ENCODE measurements at regions not wholly inside any gene's neighbourhood (a gene's known extent, or its start where the extent isn't known, plus 50 kb on each side); places are given as distances from the start of the nearest gene placed in this dataset.

DNA sequence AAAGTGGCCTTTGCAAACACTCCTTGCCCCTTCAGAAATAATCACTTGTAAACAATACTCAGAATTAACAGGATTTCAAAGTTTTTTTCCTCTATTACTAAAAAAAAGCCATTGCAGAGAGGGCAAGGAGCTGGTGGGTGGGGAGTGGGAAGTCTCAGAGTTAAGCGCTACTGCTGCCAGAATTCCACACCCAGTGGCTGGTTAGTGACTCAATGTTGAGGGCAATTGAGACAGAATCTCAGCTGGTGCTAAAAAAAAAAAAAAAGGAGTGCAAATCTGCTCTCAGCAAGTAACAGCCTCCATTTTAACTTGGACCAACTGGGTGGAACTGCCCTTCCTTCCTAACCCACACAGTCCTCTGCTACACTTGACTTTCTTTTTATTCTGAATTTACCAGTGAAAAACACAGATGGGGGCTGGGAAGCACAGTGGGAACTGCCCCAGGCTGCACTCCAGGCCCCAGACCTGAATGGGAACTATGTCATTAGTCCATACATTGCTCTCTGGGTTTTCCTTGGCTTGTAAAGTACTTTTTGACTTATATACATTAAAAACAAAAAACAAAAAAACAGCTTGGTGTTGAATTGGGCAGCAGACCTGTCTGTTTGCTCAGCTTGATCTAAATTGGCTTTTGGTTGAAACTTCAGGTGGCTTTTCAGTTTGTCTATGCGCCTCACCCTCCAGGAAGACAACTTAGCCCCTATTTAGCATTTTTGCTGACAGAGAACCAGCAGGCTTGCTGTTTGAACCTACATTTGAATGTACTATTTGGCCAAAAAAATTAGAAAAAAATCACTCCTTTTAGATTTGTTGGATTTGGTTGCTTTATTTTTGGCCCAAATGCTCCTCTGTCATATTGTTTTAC is 357.8 kb upstream of the TBL1XR1 start:
- Histone ChIP-seq H3K4me2 (ENCODE audit: low read length) (no peak overlapping the region), H3K4me3 (ENCODE audit: low read length) (no peak overlapping the region), H3K9ac (ENCODE audit: low read length) (no peak overlapping the region), H2AFZ (ENCODE audit: low read depth, low read length) (no peak overlapping the region), H3K9me2 (ENCODE audit: insufficient read depth, low read length) (no peaks in the 10 kb centered on the region), H3K27ac (ENCODE audit: low read length) (no peak overlapping the region), H3K9me3 (ENCODE audit: low read length) (no peaks in the 10 kb centered on the region), H4K20me1 (ENCODE audit: insufficient read depth) (no peaks in the 10 kb centered on the region), H3K27me3 (ENCODE audit: insufficient read depth, low read depth, low read length) (no peaks in the 10 kb centered on the region), H3K36me3 (ENCODE audit: insufficient read depth, low read length) (no peaks in the 10 kb centered on the region), H3F3A (ENCODE audit: insufficient read depth, low read length, poor library complexity, severe bottlenecking) (no peaks in the 10 kb centered on the region), H3K79me2 (replicated peaks; ENCODE audit: insufficient read depth, low read length) (no peaks in the 10 kb centered on the region)
- no peak for TF ChIP-seq SMC3 (conservative IDR thresholded peaks at IDR 0.05; ENCODE audit: poor library complexity)
- no peak for TF ChIP-seq REST (IDR thresholded peaks at IDR 0.05; ENCODE audit: borderline replicate concordance)
- no peak for TF ChIP-seq TAF1 (IDR thresholded peaks at IDR 0.05; ENCODE audit: low read depth)
- TF ChIP-seq EZH2 (IDR thresholded peaks at IDR 0.05; ENCODE audit: borderline replicate concordance, insufficient read depth, low read length, poor library complexity, severe bottlenecking) = no peak
- no peak for TF ChIP-seq MXI1 (conservative IDR thresholded peaks at IDR 0.05; ENCODE audit: poor library complexity, severe bottlenecking)
- TF ChIP-seq CTCF (IDR thresholded peaks at IDR 0.05; ENCODE audit: poor library complexity, severe bottlenecking) = no peak
- no peak for TF ChIP-seq EP300 (conservative IDR thresholded peaks at IDR 0.05; ENCODE audit: poor library complexity, severe bottlenecking)
- TF ChIP-seq POLR2AphosphoS5 (IDR thresholded peaks at IDR 0.05) = no peak
- no peak for TF ChIP-seq RAD21 (conservative IDR thresholded peaks at IDR 0.05)

- no peaks in the 10 kb centered on the region for H3K36me3 ChIP-seq (ENCODE audit: insufficient read depth, low read length)
- no peaks in the 10 kb centered on the region for H3K9me2 ChIP-seq (ENCODE audit: insufficient read depth, low read length)
- no peak overlapping the region for H3K4me2 ChIP-seq (ENCODE audit: low read length)
- no peaks in the 10 kb centered on the region for H3K79me2 ChIP-seq (replicated peaks; ENCODE audit: insufficient read depth, low read length)
- H3K9me3 ChIP-seq (ENCODE audit: low read length) = no peaks in the 10 kb centered on the region
- H3K4me3 ChIP-seq (ENCODE audit: low read length) = no peak overlapping the region
- TF ChIP-seq SMC3 (conservative IDR thresholded peaks at IDR 0.05; ENCODE audit: poor library complexity) (no peak), EP300 (conservative IDR thresholded peaks at IDR 0.05; ENCODE audit: poor library complexity, severe bottlenecking) (no peak), RAD21 (conservative IDR thresholded peaks at IDR 0.05) (no peak), POLR2AphosphoS5 (IDR thresholded peaks at IDR 0.05) (no peak), MXI1 (conservative IDR thresholded peaks at IDR 0.05; ENCODE audit: poor library complexity, severe bottlenecking) (no peak), REST (IDR thresholded peaks at IDR 0.05; ENCODE audit: borderline replicate concordance) (no peak)
- no peak overlapping the region for H2AFZ ChIP-seq (ENCODE audit: low read depth, low read length)
- no peak overlapping the region for H3K27ac ChIP-seq (ENCODE audit: low read length)
- H3K27me3 ChIP-seq (ENCODE audit: insufficient read depth, low read depth, low read length) = no peaks in the 10 kb centered on the region
- H4K20me1 ChIP-seq (ENCODE audit: insufficient read depth) = no peaks in the 10 kb centered on the region
- H3K9ac ChIP-seq (ENCODE audit: low read length) = no peak overlapping the region
- H3F3A ChIP-seq (ENCODE audit: insufficient read depth, low read length, poor library complexity, severe bottlenecking) = no peaks in the 10 kb centered on the region
Observed at GRCh38 chr3:177557548-177557947, 360.3 kb upstream of the TBL1XR1 start.

All from neural cell (in vitro differentiated cells).